NCI-H446 (cell line): ENCODE measurements at regions not wholly inside any gene's neighbourhood (a gene's known extent, or its start where the extent isn't known, plus 50 kb on each side); places are given as distances from the start of the nearest gene placed in this dataset.
"Not testable (repeated sequence)": the region's sequence is repeated elsewhere in the genome, so short reads cannot be mapped to it uniquely, and the experiment has no call there.

ENCODE experiments used
- DNase-seq, 2 experiments: peaks; one replicate each; lab custom pipeline; 2025; lab: John Stamatoyannopoulos, UW

DNA sequence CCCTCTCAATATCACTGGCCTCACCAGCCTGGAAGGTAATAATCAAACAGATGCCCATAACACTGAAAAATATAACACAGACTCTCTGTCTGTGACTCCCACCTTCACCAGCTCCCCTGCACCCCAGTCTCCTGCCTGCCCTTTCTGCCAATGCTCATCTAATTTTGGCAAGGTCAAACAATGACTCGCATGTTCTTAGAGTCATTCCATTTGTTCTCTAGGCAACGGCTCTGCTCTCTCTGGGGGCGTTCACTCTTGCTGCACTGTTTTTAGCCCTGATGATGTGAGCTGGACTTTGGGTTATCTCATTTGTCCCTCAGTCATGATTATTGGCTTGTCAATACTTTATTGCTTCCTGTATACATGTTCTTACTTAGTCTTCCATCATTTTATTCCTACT, 691.8 kb downstream of the FLRT2 start:
- peak in 1 of 2 experiments; percentile 28 for DNase-seq

DNA sequence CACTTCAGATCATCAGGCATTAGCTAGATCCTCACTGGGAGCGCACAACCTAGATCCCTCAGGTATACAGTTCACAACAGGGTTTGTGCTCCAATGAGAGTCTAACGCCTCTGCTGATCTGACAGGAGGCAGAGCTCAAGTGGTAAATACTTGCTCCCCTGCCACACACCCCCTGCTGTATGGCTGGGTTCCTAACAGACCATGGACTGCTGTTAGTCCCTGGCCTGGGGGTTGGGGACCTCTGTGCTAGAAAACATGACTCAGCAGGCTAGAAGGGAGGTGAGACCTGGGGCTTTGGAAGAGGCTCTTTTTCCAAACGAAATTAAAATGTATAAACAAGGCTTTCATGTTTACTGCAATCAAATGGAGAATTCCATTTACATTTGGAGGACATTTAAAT, 691.1 kb downstream of the FLRT2 start:
- DNase-seq: no peak

DNA sequence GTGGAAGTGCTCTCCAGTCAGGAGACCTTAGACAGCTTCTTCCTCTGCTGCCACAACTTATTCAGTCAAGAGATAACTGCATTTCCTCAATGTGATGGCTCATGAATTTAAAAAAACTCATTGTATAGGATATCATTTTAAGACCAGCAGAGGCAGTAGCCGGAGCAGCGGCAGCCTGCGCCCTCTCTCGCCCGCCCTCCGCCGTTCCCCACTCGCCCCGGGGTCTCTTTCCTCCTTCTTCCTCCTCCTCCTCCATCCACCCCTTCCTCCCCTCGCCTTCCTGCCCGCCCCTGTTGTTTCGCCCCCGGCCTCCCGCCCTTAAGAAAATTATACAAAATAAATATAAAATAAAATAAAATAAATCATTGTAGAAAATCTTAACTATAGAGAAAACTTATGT, 687.6 kb downstream of the FLRT2 start:
- no peak for DNase-seq

DNA sequence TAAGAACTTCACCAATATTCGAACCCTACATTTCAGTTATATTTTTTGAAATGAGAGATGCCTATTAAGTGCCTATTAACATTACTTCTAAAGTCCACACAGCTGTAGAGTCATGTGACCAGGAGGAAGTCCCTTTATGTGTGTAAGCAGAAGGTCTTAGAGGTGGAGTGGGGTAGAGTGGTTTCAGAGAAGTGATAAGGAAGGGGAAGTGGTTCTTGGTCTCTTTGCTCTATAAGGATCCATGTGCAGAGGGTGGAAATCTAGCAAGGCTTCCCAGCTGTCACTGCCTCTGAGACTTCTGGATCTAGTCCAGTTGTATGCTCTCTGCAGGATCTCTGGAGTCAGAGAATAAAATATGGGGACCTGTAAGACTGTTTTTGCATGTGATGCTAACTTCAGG, 673.9 kb downstream of the FLRT2 start:
- peak in 1 of 2 experiments; percentile 27 for DNase-seq

DNA sequence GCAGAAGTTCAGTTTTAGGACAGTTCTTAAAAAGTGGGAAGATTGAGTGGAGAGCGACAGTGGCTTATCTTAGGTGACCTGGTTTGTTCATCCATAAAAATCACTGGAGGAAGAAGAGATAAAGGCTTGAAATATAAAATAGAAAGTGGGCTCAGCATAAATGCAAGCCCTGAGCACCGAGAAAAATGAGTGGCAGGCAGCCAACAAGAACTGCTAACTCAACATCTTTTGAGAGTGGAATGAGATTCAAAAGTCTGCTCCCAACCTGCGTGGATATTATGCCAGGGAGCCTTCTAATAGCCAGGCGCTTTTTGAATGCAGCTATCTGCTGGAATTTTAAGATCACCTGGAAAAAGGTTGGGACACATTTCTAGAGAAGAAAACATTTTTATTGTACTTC, 666.5 kb downstream of the FLRT2 start:
- no peak for DNase-seq

DNA sequence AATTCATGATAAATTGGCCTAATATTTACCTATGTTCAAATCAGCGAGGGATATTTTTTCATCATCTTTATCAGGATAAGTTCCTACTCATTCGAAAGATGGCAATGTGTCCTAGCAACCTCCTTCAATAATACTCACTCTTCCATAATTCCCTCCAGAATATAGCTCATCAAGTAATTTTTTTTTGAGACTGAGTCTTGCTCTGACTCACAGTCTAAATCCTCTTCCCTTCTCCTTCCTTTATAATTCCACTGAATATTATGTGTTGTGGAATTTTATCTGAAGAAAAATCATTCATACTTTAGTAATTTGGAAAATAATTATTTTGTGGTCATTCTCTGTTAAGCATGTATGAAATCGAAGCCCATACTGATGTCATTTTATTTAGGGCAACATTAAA, 663.8 kb downstream of the FLRT2 start:
- DNase-seq: no peak

DNA sequence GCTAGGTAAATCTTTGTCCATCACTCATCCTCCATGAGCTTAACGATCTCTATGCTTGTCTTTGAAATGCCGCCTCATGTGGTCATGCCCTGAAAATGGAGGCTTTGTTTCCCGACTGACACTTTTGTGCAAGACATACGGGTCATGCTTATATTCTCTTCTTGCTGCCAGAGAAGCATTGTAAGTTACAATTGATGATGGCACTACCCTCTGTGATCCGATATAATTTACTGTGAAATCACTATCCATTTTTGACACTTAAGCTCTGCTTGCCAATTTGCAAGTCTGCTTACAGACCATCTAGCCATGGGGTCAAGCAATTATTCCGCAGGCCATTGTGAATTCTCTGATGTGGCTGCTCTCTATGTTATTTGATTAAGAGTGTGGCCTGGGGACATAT, 650.0 kb downstream of the FLRT2 start:
- no peak for DNase-seq

DNA sequence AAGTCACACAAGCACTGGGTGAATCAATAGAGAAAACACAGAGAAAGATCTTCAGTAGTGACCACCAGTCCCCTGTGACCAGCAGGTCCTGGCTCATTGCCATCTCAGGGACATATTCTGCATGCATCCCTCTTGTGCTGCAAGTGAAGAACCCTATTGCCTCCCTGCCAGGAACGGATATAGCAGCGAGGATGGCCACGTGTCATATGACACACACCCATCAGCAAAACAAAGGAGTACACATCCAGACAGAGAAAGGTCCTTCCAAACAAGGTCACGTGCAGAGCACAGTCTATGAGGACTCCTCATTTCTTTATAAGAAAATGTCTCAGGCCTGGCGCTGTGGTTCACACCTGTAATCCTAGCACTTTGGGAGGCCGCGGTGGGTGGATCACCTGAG, 638.4 kb downstream of the FLRT2 start:
- no peak for DNase-seq

DNA sequence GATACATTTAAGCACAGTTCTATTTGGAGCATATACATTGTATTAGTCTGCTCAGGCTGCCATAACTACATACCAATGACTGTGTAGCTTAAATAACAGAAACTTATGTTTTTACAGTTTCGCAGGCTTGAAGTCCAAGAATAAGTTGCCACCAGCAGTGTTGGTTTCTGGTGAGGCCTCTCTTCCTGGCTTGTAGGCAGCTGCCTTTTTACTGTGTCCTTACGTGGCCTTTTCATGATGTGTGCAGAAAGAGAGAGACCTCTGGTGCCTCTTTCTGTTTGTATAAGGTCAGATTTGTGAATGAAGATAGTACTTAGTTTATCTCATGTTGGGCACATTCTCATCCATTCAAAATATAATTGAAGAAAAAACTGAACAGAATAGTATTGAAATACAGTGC, 636.6 kb downstream of the FLRT2 start:
- DNase-seq: no peak

DNA sequence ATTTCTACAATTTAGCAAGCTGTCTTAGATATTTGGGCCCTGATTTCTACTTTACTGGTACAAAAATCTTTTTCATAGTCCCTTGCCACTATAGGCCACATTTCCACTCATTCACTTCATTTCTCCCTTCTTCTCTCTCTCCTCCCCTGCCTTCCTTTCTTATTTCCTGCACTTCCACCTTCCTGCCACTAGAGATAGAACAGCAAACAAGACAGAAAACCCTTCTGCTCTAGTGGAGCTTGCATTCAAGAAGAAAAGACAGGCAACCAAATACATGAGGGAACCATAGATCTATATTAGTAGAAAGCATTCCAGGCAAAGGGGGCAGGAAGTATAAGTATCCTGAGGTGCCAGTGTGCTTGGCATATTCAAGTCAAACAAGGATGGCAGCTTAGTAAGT, 623.5 kb downstream of the FLRT2 start:
- no peak for DNase-seq

DNA sequence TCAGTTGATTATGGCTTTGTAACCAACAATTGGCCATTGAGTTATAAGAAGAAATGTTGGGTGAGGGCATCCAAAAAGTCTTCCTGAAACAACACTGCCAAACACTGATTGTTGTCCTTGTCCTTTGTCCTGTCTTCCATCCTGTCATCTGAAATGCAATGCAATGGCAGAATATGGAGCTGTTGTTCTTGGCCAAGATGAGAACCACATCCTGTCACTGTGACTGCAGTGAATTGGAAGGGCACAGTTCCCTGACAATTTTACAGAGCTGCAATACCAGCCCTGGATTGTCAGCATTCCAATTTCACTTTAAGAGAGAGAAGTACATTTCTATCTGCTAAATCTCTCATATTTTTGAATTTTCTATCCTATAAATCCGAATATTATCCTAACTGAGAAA, 613.3 kb downstream of the FLRT2 start:
- no peak for DNase-seq

DNA sequence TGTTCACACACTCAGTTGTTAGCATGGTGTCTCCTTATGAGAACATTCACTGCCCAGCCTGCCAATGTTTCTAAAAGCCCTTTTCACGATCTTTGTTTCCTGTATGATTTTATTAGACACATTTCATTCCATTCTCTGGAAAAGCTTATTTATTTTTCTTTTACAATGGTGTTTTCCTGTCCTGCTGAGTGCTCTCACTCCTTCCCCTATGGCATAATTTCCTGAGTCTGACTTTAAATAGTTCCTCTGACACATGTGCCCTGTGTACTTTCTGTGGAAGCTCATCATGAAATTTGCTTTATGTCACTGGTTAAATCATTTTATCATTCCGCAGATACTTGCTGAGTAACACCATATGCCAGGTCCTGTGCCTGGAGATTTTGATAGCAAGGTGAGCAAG, 612.0 kb downstream of the FLRT2 start:
- no peak for DNase-seq

DNA sequence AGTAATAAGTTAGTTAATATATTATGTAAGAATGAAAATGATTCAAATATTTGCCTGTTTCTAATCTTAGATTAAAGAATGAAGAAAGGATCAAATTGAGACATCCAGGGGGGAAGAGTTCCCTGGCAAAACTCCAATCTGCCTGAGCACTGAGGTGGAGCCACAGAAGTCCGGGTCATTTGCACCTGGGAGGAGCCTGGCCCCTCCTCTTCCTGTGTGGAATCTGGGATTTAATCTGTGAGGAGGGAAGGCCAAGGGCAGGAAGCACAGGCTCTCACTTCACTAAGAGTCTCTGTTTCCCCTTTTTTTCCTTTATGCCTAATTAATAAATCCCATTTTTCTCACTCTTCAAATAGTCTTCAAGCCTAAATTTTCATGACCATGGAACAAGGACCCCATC, 599.5 kb downstream of the FLRT2 start:
- no peak for DNase-seq

DNA sequence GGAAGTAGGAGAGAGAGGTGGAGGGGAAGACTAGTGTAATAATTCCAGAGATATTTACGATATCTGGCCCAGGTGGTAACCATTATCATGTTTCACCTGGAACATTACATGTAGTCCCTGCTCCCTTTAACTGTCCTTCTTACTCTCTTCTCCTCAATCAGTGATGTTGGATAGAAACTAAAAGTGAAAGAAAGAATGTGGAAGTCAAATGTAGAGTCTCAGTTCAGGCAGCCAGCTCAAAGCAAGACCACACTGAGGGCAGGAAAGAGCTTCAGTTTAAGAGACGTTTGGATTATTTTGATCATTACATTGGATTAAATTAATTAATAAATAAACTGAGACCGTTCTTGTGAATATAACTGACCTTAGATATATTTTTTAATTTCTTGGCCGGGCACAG, 594.4 kb downstream of the FLRT2 start:
- no peak for DNase-seq

DNA sequence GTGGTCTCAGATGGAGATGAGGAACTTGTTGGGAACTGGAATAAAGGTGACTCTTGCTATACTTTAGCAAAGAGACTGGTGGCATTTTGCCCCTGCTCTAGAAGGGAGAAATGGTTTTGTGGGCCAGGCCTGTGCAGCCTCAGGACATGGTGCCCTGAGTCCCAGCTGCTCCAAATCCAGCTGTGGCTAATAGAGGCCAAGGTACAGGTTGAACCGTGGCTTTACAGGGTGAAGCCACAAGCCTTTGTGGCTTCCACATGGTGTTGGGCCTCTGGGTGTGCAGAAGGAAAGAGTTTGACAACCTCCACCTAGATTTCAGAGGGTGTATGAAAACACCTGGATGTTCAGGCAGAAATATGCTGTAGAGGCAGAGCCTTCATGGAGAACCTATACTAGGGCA, 586.0 kb downstream of the FLRT2 start:
- no peak for DNase-seq

DNA sequence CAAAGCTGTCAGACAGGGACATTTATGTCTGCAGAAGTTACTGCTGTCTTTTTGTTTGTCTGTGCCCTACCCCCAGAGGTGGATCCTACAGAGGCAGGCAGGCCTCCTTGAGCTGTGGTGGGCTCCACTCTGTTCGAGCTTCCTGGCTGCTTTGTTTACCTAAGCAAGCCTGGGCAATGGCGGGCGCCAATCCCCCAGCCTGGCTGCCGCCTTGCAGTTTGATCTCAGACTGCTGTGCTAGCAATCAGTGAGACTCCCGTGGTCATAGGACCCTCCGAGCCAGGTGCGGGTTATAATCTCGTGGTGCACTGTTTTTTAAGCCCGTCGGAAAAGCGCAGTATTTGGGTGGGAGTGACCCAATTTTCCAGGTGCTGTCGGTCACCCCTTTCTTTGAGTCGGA, 580.9 kb downstream of the FLRT2 start:
- not testable (repeated sequence) for DNase-seq

DNA sequence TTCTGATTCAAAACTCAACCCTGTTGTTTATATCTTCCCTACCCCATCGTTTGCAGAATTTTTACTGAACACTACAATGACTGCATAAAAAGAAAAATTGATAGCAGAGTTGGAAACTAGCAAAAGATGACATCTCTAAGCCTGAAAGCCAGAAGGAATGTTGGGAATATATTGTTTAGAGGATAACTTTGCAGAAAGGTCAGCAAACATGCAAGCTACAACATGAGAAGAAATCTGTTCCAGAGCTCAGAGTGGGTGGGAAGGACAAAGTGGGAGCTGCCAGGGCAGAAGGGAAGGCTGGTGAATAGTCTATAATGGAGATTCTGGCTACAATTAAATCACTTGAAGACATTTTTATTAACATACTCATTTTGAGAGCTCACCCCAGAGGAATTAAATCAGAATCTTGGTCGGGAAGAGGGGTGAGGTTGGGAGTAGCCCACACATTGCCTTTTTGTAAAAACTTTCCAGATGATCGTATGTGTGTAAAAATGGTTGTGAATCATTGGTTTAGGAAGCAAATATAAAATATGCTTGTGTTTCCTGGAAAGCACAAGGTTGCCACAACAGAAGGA, 574.8 kb downstream of the FLRT2 start:
- DNase-seq: no peak

DNA sequence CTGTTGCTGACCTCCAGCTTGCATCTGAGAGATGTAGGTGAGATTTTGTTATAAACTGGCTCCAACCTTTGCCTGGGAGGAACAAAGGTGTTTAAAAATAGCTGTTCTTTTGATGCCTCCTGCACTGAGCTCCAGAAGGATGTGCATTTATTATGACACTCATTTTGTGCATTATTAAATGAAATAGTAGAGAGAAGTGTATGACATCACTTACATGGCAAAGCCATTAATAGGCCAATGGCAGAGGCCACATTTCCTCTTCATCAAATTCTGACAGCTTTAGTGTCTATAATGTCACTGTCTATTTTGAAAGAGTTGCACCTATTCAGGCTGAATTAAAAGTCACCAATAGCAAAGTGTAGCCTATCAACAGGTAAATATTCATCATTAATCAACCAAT, 564.6 kb downstream of the FLRT2 start:
- no peak for DNase-seq

DNA sequence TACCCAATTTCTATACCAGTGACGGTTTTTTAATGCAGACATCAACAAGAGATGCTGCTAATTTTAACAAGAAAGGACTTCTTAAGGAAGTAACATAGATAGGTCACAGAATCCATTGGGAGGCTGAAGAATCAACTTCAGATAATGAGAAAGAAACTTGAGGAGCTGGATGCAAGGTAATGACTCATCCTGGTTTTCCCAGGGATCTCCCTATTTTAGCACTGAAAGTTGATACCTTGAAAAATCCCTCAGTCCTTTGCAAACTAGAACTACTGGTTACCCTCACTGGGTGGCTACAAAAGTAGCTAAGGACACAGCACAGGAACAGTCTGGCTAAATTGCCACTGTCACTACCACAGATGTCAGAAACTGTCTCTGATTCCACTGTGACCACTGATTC, 561.9 kb downstream of the FLRT2 start:
- no peak for DNase-seq

DNA sequence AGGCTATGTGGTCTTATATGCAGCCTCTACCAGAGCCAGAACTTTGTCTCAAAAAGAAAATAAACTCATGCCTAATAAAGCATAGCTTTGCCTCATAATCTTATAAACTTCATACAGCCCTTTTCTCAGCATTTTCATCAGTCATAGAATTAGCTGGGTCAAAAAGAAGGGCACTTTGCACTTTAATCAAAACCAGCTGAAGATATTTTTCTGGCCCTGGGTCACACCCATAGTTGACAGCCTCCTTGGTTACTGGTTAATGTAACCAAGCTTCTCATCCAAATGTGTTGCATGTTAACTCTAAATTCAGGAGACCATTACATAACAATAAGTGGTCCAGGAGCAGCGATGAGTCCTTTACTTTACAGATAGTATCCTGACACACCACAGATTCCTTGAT, 558.2 kb downstream of the FLRT2 start:
- no peak for DNase-seq

DNA sequence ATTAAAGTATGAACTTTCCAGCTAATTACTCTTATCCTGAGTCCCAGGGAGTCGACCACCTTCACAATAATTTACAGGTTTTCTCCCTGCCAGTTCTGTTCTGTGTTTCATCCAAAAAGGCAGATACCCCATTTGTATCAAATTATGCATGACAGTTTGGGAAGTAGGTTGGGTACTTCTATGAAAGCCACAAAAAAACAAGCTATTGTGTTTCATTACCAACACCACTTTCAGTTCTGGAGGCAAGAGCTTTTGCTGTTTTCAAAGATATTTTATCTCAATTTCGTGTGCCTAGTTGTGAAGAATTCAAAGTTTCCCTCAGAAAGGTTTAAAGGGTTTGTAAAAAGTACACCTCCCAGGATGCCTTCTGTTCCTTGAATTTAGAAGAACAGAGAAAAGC, 557.4 kb downstream of the FLRT2 start:
- DNase-seq: no peak

DNA sequence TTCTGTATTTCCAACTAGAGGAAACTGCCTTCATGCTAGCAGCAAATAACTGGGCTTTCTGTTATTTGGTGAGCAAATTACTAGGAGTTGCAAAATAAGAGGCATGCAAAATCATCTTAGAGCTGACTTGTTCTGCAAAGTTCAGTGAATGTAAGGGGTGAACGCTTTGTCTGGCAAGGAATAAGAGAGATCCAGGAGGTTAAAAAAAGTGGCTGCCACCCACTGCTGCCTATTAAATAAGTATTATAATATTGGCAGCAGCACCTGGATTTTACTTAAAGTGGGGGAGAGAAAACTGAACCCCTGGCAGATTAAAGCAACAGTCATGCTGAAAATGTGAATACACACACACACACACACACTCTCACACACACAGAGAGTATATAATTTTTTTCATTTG, 557.0 kb downstream of the FLRT2 start:
- no peak for DNase-seq

DNA sequence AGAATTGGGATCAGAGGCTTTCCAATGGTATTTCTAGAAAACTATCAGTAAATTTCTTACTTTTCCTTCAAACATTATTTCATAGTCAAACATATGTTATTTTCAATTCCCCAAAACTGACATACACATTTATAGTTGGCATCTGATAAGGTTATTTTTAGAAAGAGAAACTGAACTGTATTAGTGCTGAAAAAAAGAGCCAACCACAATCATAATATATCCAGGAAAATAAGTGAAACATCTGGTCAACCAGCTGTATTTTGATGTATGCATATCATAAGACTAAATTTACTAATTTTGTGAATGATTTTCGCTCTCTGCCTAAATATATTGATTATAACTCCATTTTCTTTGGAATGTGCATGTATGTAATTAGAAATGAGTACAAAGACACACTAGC, 554.2 kb downstream of the FLRT2 start:
- no peak for DNase-seq

DNA sequence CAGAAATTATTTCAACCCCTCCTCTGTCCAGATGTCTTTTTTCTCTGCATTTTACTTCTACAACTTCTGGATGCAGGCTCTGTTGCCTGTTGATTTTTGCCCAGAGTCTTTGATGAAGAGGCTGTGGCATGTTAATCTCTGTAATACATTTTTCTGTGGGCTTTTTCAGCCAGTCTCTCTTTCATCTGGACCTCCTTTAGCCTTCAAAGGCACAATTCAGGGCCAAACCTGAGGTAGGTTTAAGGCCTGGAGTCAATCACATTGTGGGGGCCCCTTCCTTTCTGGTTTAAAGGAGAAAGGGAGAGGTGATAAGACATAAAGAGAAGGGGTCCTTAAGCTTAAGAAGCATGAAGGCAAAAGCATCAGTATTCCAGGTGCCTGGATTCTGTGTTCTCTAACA, 553.7 kb downstream of the FLRT2 start:
- DNase-seq: no peak
